Activated CD8-positive, alpha-beta memory T cell treated with anti-CD3 and anti-CD28 coated beads, Interleukin-2, amount 50 U/mL, for 1 hour (primary cell): ENCODE measurements at regions not wholly inside any gene's neighbourhood (a gene's known extent, or its start where the extent isn't known, plus 50 kb on each side); places are given as distances from the start of the nearest gene placed in this dataset.
"Not testable (repeated sequence)": the region's sequence is repeated elsewhere in the genome, so short reads cannot be mapped to it uniquely, and the experiment has no call there.

ENCODE experiments used
- DNase-seq: peaks from one replicate; pipeline ENCODE4 v3.0.0-alpha.2; 2020; ENCODE audit errors: extremely low read depth

DNA sequence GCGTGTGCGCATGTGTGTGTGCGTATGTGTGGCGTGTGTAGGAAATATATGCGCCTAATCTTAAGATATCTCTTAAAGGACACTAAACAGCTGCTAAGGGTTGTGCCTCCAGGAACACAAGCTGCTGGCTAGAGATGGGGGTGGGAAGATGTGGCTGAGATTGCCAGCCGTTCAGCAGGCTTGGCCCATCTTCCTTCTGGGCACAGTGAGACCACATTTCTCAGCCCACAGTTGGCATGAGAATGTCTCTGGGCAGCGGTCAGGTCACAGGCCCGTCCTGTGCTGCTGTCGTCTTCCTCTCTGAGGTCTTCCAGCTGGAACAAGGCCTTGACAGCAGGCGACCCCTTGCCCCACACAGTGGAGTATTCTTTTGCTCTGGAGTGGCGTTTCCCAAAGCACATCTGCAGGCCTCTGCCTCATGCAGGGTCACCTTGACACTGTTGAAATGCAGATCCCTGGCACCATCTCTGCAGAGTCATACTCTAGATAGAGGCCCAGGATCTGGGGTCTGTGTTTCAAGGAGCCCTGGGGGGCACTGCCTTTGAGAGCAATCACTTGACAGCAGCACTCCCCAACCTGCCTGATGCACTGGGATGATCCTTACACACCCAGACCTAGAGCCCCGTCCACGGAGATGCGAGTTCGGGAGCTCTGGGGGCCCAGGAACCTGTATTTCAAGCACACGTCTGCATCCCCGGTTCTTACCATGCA, 335.5 kb upstream of the SFSWAP start:
- no peak for DNase-seq

DNA sequence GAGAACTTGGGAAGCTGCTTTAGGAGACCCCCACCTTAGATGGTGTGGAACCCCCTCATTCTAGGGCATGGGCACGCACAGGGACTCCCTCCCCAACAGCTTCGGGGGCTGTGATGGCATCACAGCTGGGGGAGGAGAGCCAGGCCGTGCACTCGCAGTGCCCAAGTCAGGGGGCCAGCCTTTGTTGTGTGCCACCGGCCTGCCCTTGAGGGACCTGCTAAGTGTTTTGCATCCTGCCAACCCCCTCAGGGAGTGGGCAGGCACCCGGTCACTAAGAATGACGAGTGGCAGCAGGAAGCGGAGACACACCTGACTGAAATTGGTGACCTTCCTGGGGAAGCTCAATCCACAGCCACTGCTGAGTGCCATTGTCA, 334.9 kb upstream of the SFSWAP start:
- DNase-seq = no peak

DNA sequence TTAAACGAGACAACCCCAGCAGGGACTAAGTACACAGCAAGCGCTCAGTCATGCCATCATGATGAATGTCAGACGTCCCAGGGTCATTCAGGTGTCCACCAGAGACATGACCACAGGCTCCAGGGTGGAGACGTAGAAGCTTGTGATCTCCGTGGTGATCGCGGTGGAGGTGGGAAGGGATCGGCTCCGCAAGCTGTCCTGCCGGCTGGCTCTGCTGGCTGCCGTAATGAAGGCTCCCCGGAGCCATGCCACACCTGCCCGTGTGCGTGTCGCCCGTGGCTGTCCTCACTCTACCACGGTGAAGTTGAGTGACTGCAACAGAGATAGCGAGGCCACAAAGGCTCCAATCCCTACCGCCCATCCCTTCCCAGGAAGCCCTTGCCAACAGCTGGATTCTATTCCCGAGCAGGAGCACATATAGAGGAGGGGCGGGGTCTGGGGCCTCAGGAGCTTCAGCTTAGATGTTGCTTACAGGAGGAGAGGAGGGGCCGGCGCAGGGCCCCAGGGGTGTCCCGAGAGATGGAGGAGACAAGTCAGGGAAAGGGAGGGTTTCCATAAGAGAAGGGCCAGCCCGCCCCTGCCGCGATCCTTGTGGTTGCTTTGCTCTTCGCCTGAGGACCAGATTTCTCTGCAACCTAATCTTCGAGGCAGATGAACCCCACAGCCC, 332.6 kb upstream of the SFSWAP start:
- DNase-seq = no peak

DNA sequence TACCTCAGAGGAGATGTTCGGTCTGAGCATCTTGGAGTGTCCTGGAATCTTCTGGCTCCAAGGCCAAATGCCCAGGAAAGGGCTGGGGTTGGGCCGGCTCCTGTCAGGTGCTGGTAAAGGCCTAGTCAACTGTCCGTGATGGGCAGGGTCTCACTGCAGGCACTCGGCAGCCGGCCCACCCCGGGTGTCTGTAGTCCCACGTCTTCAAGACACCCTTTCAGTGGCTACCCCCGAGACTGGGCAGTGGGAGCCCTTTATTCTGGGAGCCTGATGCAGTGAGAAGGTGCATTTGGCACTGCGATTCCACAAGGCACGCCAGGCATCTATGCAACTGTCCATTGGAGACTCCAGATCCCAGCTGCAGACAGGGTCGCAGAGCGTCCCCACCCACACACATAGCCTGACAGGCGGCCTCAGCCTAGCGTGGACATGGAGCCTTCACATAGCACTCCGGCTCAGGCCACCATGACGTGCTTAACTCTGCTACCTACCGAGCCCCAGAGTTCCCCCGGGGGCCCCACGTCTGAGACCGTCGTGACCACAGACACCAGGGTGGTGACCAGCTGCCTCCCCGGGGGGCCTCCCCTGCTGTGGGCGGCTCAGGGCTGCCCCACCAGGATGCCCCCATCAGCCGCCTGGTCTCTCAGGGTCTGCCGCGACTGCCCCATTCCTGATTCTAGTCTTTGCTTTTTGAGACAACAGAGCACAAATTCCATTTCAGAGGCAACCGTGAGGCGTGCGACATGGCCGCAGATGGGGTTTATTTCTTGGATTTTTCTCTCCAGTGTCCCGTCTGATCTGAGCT, 331.8 kb upstream of the SFSWAP start:
- no peak for DNase-seq

DNA sequence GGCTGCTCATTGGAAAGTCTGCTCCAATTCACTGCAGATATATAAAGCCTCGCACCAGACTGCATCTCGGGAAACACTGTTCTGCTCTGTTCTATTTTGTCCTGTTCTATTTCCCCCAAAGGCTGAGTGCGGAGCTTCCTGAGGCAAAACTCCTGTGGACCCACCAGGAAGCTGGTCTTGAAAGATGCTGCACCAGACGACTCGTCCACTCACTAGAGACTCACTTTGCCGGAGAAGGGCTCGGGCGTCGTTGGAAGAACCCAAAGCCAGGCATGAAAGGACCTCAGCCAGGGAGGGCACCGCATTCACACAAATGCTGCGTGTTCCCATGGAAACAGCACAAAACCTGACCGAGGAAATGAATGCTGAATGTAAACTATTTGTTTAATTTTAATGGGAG, 331.2 kb upstream of the SFSWAP start:
- no peak for DNase-seq

DNA sequence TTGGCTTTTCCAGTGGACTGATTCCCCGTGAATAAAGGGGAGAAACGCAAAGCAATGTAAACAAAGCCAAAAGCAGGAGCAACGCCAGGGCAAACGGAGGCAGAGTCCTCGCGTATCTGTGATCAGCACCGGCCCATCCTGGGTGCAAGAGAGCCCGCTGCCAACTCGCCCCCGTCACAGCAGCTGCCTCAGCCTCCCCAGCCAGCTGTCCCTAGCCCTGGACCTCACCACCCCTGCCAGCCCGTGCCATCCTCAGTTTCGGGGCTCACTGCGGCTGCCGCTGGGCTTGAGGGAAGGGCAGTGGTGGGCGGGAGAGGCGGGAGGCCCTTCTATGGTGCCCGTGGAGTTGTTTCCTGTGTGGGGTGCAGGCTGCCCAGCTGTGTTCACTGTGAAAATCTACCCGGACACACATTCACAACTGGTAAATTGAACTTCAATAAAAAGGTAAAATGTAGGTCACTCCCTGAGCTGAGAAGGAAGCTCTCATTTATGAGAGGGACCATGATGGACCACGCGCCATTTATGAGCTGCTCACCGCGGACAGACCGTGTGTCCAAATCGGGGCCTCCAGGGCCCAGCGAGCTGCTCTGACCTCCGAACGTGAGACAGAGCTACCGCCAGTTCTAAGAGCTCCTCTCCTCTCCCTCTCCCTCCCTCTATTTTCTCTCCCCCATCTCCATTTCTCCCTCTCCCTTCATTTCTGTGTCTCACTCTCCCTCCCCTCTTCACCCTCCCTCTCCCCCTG, 330.5 kb upstream of the SFSWAP start:
- DNase-seq = no peak

DNA sequence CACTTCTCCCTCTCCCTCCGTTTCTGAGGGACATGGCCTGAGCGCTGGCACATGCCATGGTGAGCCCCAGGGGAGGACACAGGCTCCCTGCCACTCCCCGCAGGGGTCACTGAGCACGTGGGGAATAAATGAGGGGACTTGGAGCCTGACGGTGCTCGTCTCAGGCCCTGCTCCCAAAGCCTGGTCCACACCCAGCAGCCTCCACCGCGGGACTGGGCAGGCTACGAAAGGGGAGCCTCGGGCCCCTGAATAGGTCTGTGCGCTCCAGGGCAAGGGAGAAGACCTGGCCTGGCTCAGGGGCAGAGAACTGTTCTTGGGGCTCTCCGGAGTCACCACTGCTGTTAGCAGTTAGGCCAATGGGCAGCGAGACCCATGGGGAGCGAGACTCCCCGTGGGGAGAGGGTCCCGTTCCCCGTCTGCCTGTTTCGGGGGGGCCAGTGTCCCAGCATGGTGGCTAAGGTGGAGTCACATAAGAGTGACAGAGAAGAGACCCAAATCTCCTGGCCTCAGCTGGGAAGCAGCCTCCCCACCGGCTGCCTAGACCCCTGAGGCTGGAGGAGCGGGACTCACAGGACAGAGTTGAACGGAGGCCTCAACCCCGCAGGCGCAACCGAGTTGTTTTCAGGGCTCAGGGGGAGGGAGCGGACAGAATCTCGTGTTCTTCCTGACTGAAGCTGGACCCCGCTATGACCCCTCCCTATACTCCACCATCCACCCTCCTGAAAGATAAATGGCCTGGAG, 329.8 kb upstream of the SFSWAP start:
- DNase-seq = no peak

DNA sequence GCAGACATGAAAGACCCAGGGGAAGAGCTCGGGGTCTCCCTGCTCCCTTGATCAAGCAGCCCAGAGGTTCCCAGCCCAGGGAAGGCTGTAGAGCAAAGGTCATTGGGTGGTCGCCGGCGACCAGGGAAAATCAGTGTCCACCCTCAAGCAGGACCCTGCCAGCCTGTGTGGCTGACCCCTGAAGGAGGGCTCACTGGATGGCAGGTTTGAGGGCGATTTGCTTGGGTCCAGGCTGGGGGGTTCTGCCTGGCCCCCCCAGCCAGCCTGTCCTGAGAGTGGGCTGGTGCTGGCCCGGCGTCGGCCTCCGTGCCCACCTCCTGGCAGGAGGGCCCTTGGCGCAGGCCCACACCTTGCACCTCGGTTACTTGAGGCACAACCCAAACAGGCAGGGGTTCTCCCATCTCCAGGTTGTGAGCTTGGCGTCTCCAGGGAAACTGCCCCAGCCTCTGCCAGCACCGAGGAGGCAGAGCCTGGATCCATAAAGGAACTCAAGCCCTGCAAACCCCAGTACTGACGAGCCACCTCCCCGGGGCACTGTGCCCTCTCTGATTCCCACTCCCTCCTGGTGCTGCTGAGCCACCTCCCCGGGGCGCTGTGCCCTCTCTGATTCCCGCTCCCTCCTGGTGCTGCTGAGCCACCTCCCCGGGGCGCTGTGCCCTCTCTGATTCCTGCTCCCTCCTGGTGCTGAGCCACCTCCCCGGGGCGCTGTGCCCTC, 329.0 kb upstream of the SFSWAP start:
- no peak for DNase-seq

DNA sequence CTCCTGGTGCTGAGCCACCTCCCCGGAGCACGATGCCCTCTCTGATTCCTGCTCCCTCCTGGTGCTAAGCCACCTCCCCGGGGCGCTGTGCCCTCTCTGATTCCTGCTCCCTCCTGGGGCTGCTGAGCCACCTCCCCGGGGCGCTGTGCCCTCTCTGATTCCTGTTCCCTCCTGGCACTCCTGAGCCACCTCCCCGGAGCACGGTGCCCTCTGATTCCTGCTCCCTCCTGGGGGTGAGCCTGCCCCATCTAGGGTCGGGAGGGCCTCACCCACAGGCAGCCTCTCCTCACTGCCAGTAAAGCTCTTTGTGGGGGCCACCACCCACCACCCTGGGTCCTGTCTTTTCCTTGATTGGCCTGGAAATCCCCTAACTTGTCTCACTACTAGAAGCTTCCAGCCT, 327.6 kb upstream of the SFSWAP start:
- no peak for DNase-seq

DNA sequence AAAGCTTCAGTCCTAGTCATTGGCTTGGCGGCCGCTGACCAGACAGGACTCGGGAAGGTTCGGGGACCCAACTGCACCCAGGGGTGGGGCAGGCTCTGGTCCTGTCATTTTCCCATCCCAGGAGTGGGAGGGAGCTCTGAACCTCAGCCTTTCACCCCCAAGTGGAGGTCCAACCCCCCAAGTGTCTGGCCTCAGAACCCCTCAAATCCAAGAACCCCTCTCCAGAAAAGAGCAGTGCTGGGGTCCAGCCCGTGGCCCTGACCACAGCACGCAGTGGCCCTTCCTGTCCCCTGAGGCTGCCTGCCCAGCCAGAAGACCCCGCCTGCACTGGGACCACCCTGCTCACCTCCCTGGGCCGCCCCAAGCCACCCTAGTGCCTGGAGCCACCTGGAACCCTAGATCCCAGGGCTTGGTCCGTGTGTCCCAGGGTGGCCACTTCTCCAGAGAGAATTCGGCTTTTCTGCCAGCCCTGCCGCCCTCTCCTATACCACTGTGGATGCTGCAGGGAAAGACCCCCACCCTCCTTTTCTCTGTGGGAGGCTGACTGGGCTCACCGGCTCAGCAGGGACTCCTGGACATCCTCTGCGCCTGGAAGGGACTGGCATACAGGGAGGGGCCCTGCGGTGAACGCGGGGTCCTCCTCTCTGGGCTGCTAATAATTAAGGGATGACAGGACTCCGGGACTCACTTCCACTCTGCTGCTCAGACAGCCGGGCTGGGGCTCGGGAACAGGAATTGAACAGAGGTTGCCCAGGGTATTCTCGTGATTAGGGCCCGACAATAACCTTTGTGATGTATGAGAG, 326.9 kb upstream of the SFSWAP start:
- DNase-seq = no peak

DNA sequence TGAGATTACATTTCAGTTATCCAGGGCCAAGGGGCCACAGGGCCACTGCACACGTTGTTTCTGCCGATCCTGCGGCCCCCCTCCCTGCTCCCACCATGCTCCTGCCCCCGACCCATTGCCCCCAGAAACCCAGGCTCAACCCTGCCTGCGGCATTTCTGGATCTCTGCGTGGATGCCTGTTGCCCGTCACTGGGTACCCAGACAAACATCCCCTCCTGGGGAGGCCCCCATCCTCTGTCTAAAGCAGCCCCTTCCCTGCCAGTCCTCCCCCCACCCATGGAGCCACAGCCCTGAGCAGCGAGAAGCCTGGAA, 326.4 kb upstream of the SFSWAP start:
- DNase-seq = no peak

DNA sequence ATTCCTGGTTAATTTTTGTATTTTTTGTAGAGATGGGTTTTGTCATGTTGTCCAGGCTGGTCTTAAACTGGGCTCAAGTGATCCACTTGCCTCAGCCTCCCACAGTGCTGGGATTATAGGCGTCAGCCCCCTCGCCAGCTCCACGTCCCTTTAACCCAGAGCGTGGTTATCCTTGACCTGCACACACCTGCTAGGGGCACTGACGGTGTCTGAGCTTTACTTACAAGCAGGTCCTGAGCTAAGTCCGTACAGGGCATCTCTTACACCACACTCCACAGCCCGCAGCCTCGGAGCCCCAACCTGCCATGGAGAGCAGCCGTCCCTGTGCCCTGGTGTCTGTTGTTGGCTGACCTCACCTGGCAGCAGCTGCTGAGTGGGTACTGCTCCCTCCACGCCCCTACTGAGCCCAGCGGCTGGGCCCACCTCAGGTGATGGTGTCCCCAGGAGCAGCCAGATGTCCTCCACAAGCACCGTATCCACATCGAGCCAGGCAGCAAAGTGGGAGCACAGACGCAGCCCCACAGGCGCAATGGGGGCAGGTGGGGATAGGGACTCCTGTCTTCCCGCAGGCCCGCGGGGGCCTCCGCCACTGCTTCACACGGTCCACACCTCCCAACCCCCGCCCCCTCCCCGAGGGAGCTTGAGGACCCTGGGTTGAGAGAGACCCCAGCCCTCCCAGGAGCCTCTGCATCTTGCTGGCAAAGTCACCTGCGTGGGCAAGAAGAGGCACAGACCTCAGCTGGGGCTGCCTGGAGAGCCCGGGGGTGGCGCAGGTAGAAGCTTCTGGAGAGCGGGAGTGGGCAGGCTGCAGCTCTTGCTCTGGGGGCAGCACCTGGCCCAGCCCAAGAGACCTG, 325.4 kb upstream of the SFSWAP start:
- no peak for DNase-seq

DNA sequence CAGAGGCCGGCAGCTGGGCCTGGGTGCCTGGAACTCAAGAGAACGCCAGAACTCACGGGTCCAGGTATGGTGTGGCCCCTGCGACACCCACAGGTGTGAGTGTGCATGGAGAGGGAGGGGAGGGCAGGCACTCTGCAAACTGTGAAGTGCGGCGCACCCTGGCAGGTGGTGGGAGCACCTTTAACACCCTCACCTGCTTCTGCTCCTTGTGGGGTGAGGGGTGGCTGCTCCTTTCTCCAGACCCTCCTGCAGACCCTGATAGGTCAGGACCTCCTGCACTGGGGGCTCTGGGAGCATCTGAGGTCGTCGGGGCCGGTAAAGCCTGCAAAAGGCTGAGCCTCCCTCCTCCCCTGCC, 324.7 kb upstream of the SFSWAP start:
- no peak for DNase-seq

DNA sequence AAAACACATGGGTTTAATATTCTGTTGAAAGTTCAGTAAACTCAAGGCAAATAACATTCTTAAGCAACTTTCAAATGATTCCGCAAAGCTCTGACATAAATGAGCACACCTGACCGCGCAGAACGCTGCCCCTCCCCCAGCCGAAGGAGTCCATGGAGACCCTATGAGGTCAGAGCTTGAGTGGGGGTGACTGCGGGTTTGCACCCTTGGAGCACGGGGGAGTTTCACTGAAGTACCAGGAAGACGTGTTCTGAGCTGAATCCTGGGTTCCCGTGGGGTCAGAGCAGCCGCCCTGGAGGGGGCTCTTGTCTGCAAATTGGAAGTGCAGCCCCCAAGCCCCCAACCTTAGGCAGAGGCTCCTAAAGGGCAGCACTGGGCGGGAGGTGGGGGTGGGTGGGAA, 324.1 kb upstream of the SFSWAP start:
- DNase-seq = no peak

DNA sequence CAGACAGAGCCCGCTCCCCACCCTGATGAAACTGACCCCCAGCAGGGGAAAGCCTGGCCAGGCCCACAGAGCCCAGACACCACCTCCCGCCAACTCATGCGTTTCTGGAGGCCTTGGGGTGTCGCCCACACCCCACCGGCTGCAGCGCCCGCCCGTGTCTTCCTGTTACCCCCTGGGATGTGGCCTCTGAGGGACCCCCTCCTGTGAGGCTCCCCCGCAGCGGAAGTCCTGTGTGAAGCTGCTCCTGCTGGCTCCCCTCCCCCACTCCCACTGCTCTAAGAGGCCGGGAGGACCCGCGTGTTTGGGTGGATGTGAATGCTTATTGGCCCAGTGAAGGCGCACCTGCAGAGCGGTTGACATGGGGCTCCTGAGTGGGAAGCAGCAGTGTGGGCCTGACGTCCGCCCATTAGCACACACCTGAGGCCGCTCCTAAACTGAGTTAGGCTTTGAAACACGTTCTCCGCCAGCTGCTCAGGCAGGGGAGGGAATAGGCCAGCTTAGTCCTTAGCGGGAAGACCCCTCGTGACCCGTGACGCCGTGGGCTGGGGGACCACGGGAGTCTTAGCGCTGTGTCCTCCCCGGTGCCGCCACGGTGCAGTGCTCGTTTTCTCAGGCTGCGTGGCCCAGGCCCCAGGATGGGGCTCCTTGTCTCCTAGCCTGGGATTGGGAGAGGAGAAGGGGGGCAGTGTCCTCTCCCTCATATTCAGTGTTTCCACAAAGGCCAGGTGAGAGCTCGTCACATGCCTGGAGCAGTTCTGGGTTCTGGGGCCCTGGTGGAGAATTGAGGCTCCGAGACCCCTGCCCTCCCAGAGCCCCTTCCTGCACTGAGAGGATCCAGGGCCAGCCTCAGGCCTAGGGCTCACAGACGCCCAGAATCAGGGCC, 323.4 kb upstream of the SFSWAP start:
- no peak for DNase-seq

DNA sequence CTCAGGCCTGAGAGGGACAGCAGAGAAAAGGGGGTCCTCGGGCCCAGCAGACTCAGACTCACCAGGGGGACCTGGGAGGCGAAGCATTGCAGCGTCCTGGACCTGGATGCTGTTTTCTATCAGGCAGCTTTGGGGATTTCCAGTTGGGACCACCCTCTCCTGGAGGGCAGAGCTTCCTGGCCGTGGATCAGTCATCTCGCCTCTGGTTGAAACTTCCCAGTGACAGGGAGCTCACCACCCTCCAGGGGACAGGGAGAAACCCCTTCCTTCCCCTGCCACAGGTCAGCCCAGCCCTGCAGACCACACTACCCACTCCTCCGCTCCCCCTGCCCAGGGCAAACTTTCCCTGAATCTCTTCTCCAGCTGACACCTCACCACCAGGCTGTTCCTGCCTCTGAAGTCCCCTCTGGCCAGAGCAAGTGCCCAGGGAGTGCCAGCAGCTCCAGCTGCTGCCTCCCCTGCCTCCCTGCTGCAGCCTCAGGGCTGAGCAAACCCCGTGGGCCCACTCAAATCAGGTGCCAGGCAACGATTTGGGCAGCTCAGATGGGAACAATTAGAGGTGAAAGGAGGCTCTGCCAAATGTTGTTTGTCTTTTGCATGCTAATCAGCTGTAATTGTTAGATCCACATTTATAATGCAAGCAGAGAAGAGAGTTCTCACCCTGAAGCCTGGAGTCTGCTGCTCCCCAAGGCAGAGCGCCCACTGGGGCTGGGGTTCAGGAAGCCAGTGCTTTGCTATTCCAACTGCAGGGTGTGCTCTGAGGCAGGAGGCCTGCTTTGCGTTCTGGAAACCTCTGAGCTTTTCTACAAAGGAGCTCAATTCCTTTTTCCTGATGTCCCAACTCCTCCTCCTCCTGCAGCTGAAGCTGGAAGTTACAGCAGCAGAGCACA, 322.5 kb upstream of the SFSWAP start:
- DNase-seq = not testable (repeated sequence)
